Sigmoid colon (tissue), 4 donors: ENCODE measurements at regions not wholly inside any gene's neighbourhood (a gene's known extent, or its start where the extent isn't known, plus 50 kb on each side); places are given as distances from the start of the nearest gene placed in this dataset.
"Not testable (repeated sequence)": the region's sequence is repeated elsewhere in the genome, so short reads cannot be mapped to it uniquely, and the experiment has no call there.

Source experiments
- CTCF ChIP-seq, 4 experiments: fragments of 450-650 bp in 3 of 4; fragments of 200-600 bp in 1 of 4; IDR thresholded peaks; one replicate each; pipeline ENCODE4 v1.5.1; 2016 to 2019; ENCODE audit warnings: antibody characterized with exemption in 4 of 4, mild to moderate bottlenecking in 3 of 4, moderate library complexity in 2 of 4
- POLR2AphosphoS5 ChIP-seq, 4 donors: sonication (generic); formaldehyde crosslinking; IDR thresholded peaks; one replicate each; pipeline ENCODE4 v1.6.1; 2017; ENCODE audit warnings: antibody characterized with exemption in 4 of 4

- TF ChIP-seq CTCF, POLR2AphosphoS5 (IDR thresholded peaks at IDR 0.05): not testable (repeated sequence)
Observed at GRCh38 chr4:151511548-151511947, 102.6 kb downstream of the FHIP1A start.
